NOMO-1 treated with DMSO at 0.1 percent for 48 hours (cell line): ENCODE measurements at regions not wholly inside any gene's neighbourhood (a gene's known extent, or its start where the extent isn't known, plus 50 kb on each side); places are given as distances from the start of the nearest gene placed in this dataset.
"Not testable (repeated sequence)": the region's sequence is repeated elsewhere in the genome, so short reads cannot be mapped to it uniquely, and the experiment has no call there.

Source experiments
- DNase-seq: peaks from one replicate; lab custom pipeline; 2025; ENCODE audit not compliant: unreplicated experiment; lab: John Stamatoyannopoulos, UW

DNA sequence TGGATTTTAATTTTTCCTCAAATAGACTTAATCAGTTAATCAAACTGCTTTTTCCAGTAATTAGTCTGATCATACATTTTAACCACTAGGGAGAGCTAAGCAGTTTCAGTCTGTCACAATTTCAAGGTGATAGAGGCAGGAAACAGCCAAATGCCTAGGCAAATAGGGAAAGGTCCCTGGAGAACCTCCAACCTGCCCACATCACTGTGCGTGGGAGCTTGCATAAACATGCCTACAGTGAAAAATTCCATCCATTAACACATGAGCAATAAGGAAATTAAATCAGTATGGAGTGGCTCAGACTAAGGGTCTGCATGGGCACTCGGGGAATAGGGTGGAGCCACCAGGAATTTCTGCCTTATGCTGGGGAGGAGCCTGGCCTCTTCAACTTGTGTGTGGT is 74.6 kb downstream of the AASDHPPT start:
- DNase-seq = no peak

DNA sequence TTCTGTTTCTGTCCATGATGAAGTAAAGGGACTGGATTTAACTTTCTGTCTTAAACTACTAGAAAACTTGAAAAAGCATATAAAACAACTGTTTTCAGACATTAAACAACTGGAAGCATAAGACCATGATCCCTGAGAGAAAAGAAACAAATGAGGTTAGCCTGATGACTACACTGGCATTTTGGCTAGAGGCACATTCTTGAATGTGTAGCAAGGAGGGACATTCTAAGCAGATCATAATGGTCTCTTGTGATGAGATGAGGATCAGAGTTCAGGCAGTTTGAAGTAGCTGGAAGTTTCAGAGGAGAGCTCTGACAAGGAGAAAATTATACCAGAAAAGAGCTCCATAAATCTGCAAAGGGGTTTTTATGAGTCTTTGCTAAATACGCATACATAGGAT is 75.4 kb downstream of the AASDHPPT start:
- no peak for DNase-seq

DNA sequence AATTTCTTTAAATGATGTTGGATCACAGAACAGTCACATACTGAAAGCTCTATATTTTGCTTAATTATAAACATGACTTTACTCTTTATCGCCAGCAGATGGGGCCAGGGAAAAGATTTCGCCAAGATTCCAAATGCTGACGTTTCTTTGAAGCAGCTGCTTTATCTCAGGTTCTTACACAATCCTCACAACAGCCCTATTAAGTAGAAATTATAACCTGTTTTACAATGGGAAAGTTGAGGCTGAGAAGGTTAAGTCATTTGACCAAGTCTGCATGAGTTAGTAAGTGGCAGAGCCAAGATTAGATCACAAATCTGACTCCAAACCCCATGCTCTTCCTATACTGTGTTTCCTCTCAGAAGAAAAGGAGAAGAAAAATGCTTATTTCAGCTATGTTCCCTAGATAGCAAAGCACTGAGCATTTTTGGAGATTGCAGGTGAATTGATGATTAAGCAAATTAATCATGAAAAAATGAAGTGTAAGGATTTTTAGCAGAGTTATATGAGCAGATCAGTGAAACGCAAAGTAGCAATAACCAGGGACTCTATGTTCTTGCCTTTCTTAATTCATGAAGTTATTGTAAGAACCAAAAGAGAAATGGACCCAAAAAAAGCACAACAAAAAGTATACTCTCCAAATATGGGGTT is 79.0 kb downstream of the AASDHPPT start:
- DNase-seq = peak; percentile 30

DNA sequence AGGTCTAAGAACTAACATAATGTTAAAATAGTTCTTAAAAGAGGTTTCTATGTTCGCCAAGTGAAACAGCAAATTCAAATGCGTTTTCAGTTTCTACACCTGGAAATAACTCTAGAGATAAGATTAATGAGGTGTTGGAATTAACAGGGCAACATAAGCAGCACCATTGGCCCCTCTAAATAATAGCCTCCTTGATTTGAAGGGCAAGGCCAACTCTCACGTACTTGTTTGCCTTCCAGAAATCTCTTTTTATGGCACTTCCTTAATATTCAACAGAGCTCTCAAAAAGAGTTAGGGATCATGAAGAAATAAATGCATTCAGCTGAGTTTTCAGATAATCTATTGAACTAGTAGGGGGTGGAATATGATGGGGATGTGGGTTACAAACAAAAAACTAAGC is 80.9 kb downstream of the AASDHPPT start:
- no peak for DNase-seq

DNA sequence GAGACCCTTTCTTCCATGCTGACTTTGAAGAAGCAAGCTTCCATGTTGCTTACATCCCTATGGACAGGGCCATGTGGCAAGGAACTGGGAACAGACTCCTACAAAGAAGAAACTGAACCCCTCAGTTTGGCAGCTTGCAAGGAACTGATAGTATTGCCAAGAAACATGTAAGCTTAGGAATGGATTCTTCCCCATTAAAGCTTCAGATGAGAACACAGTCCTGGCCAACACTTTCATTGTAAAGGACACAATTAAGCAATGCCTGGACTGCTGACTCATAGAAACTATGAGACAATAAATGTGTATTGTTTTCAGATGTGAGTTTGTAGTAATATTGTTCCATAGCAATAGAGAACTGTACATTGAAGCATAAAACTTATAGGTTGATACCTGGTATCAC is 82.4 kb downstream of the AASDHPPT start:
- no peak for DNase-seq

DNA sequence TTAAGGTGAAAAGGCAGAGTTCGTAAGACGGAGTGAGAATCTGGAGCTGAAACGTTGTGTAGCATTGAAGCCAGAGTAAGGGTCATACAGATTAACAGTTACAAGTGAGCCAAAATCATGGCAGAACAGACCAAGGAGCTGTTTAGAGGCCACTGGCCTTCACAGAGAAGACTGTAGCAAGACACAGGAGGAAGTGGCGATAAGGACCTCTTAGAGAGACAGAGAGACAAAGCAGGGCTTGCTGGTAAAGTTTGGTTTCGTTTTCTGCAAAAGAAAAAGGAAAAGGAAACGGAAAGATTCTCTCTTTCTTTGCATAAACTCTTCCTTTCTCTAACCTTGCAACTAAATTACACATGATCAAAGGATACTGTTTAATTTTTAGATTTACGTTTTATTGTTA is 83.0 kb downstream of the AASDHPPT start:
- peak; percentile 16 for DNase-seq

DNA sequence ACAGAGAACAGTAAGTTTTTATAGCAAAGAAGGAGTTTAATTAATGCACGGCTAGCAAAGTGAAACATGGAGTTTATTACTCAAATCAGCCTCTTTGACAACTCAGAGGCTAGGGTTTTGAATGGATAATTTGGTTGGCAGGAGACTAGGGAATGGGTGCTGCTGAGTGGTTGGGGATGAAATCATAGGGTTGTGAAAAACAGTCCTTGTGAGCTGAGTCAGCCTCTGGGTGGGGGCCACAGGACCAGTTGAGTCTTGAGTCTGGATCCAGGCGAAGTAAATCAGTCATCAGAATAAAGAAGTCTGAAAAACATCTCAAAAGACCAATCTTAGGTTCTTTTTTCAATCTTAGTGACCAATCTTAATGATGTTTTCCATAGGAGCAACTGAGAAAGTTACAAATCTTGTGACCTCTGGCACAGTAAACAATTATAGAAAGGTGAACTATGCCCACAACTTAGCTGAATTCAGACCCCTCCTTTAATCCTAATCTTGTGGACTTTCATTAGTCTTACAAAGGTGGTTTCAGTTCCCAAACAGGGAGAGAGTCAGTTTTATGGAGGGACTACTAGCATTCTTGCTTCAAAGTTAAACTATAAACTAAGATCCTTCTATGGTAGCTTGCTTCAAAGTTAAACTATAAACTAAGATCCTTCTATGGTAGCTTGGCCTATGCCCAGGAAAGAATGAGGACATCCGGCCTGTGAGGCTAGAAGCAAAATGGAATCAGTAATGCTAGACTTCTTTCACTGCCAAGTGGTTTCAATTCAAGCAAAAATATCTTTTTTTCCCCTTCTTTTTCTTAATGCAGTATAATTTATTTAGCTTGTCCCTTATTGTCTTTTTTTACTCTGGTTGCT is 84.5 kb downstream of the AASDHPPT start:
- DNase-seq = no peak

DNA sequence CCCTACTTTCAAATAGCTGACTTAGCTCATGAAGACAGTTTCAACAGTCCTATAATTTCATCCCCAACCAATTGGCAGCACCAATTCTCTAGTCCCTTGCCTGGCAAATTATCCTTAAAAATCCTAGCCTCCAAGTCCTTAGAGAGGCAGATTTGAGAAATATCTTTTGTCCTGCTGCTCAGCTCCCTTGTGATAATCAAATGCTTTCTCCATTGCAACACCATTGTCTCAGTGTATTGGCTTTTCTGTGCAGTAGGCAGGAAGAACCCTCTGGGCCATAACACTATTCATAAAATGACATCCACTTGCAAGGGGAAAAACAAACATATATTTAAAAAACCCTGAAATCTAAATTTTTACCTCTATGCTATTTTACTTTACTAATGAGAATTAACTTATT is 89.6 kb downstream of the AASDHPPT start:
- no peak for DNase-seq

DNA sequence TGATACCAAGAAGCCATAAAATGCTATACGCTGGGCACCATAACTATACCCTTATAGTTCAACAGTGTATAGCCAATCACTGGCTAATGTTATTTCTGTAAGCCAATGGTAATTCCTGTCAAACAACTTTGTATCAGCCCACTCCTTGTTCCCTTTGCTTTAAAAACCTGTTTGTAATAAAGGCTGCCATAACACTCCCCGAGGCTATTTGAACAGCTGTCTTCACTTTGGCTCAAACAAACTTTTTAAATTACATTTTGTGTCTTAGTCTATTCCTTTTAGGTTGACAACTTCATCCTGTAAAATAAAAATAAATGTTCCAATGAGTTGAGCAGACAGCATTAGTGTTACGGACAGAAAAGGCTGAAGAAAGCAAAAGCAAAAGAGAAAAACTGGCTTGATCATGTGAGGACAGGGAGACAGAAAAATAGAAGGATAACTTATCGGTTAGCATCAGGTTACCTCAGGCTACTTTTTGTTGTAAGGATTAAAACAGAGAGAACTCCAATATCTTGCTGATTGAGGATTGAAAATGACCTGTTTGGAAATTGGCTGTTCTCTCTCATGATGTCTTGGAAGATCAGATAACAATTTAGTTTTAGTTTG is 95.0 kb downstream of the AASDHPPT start:
- no peak for DNase-seq

DNA sequence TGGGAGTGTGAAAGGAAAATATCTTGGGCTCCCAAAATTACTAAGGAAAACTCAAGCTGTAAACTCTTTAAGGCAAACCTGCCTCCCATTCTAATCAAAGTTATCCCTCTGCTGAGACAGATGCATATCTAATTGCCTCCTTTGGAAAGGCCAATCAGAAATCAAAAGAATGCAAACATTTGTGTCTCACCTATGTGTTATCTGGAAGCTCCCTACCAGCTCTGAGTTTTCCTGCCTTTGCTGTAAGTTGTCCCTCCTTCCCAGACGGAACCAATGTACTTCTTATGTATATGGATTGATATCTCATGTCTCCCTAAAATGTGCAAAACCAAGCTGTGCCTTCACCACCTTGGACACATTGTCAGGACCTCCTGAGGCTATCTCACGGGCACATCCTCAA is 95.8 kb downstream of the AASDHPPT start:
- DNase-seq = no peak

DNA sequence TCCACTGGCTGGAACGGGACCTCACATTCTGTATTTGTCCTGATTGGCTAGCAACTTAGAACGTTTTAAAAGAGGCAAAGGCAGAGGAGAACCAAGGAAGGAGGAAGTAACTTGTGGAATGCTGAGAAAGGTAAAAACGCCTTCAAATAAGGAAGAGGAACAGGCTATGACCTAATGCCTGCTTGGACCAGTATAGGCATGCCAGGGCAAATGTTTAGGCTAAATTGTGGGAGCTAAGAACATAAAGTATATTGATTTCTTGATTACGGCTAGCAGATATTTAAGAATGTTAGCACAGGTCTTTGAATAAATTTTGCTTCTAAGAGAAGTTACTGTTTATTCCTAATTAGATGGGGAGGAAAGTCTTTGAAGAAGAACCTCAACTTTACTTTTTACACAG is 96.5 kb downstream of the AASDHPPT start:
- not testable (repeated sequence) for DNase-seq

DNA sequence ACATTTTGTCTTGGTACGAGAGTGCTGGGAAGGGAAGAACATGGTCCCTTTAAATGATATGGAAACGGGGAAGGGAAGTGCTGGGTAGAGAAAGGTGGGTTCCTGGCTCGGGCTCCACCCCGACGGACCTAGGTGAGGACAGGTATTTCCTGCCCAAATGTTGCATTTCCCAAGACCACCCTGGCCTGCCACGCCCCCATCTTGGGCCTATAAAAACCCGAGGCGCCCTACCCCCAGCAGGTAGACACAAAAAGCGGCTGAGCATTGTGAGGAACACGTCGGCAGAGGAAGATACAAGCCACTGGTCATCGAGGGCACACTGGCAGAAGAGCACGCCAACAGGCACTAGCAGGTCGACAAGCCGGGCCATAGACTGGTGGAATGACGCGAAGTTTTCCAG is 99.4 kb downstream of the AASDHPPT start:
- no peak for DNase-seq

DNA sequence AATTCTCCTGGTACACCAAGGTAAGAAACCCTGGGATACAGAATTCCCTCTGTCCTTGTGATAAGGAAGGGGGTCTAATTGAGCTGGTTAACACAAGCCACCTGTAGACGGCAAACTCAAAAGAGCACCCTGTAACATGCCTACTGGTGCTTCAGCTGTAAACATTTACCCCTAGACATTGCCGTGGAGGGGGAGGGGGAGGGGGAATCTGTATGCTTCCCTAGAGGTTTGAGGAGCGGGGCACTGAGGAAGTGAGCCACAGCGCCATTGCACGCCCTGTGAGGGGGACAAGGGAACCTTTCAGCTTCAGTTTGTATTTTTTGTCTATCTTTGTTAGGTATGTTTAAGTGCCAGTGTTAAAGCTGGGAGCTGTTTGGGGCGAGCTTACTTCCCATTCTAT is 99.8 kb downstream of the AASDHPPT start:
- no peak for DNase-seq

DNA sequence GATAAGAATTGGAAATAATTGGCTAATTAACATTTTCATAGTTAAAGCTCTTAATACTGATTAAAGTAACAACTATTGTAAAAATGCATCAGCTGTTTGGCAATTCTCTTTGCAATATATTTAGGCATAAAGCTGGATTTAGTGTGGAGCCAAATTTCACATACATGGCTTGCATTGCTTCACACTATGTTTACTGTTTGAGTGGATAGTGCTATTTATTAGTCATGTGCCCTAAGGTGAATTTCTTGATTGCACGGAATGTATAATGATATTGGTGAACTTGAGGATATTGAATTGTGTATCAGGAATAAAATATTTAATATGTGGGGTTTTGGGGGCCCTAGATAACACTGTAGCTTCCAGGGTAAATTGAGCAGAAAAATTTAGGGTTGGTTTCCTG is 100.9 kb downstream of the AASDHPPT start:
- no peak for DNase-seq

DNA sequence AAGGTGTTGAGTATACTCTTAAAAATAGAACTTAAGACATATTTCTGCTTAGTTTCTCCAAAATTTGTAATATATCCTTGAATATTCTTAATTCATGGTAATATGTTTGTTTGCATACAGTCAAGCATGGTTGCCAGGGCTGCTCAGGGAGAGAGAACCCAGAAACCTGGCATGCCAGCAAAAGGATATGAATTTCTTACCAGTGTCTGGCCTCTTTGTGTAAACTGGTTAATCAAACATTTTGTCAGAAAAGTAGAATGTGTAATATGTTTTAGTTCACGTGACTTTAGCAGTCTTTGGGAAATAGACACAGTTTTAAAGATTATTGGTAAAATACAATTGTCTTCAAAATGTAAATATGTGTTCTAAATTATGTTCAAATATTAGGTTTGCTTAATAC is 101.6 kb downstream of the AASDHPPT start:
- DNase-seq = no peak

DNA sequence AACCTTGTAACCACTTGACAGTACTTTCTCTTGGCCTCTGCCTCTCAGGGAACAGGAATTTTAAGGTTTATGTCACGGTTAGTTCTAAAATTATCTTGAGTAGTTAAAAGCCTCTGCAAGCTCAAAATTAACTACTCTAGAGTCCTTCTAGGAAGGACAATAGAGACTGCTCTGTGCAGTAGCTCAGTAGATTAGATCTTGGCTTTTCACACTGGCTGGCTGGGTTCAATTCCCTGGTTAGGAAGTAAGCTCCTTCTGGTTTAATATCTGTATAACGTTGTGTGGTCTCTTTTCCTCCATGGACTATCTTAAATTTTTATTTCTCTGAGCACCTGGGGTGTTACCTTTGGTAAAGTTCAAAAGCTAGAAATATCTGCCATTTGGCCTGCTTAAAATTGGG is 109.2 kb downstream of the AASDHPPT start:
- no peak for DNase-seq

DNA sequence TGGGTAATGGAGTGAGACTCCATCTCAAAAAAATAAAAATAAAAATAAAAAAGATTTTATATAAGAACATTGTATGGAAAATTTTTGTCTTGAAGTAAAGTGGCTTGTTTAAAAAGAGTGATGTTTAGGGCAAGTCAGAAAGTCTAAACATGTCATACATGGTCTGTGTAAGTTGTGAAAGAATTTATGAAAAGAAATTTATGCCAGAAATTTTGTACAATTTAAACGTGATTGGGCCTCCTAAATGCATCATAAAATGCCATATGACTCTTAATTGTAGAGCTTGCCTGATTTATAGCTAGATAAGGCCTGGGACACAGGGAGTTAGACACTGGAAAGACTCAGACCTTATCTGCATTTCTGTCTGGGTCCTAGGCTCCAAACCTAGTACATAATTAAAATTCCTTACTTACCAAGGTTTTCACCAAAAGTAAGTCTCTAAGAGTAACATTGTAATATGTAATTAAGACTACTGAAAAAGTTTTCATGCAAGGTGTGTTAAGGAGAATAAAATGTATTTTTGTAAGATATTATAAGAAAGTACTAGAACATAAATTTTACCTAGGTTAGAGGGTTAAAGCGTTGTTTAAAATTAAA is 110.5 kb downstream of the AASDHPPT start:
- DNase-seq = no peak

DNA sequence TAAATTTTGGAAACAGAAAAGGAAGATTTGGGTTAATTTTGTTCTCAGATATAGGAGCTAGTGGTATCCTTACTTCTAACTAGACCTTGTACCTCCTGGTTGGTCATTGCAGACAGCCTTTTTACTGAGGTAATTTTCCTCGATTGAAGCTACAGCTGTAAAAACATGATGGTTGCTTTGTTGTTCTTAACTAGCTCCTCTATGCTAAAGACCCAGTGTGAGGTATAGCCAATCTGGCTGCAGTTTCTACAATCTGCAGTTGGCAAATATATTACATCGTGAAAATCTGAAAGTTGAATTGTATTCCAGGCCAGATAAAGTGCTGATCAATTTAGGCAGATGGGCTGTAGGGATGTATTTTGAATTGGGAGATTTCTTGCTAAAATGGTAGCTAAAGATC is 116.5 kb downstream of the AASDHPPT start:
- no peak for DNase-seq

DNA sequence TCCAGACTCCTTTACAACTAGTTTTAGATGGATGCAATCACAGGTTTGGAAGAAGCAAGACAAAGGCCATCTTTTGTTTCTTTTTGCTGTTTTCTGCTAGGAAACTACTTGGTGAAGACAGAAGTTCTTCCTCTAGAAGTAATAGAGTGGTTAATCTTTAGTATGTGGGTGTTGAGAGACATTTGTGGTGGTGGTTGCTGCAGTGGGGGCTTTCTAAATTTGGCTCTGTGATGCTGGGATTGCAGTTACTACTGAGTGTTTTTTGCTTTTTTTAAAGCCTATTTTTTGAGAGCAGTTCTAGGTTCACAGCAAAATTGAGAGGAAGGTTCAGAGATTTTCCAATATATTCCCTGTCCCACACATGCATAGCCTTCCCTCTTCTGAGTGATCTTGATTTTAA is 120.0 kb downstream of the AASDHPPT start:
- no peak for DNase-seq

DNA sequence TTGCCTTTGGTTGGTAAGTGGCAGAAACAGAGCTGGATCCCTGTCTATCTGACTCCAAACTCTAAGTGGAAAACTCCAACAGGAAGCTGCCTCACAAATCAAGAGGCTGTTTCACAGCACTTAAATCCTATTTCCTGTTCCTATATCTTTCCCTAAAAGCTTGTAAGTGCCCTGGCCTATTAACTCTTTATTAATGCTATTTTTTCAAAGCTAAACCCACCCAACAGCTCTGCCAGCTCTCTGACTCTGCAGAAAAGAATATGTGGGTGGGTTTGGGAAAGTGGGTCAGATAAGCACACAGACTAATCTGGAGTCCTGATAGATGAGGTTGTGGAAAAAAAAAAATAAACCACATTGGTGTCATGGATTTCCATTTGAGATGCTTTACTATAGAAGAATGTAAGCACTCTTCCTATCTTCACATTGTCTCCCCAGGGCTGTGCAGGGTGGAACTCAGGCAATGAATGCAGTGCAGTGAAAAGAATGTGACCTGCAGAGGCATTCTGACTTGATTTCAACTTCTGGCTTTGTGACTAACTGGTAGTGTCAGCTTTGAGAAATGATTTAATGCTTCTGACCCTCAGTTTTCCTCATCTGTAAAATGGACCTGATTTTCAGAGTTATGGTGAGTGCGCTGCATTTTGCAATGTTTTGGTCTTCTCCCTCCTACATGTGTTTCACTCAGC is 125.6 kb downstream of the AASDHPPT start:
- no peak for DNase-seq

DNA sequence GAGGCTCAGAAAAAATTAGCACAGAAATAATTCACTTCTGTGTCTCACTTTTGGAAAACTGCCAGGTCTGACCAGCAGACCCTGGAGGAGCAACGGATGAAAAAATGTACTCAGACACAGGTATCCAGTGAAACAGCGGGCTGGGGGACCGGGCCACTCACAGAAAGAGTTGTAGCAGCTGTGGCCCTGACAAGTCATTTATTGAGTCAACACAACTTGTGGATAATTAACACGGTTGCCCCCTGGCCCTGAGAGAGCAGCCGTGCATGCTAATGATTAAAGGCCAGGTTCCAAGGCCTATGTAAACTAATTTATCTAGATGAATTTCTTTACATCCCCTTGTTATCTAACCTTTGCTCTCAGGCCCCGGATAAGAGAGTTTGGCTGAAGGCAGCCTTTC is 131.3 kb downstream of the AASDHPPT start:
- no peak for DNase-seq
